Skin of body (tissue), 1 donor: ENCODE measurements at regions not wholly inside any gene's neighbourhood (a gene's known extent, or its start where the extent isn't known, plus 50 kb on each side); places are given as distances from the start of the nearest gene placed in this dataset.
A peak's percentile ranks its signal among the peaks of the same experiment; 100 is the strongest.

Experiments used
- DNase-seq: peaks from one replicate; lab custom pipeline; 2025; lab: John Stamatoyannopoulos, UW

GRCh38 chr10:90179696-90180407 lies 478.5 kb downstream of the KIF20B start:
- no peak for DNase-seq

- DNase-seq, result no peak
These were observed 479.7 kb downstream of the KIF20B start for GRCh38 chr10:90180886-90181691.

GRCh38 chr10:90192825-90193224 lies 491.4 kb downstream of the KIF20B start:
- DNase-seq, result no peak

- no peak for DNase-seq
These were observed 492.0 kb downstream of the KIF20B start for GRCh38 chr10:90193240-90193985.

- no peak for DNase-seq
These were observed 494.0 kb downstream of the KIF20B start for GRCh38 chr10:90195288-90195840.

GRCh38 chr10:90197766-90198165 lies 496.4 kb downstream of the KIF20B start:
- DNase-seq, result no peak

- DNase-seq, result no peak
These were observed 497.7 kb downstream of the KIF20B start for GRCh38 chr10:90199093-90199492.

- DNase-seq, result no peak
These were observed 498.1 kb downstream of the KIF20B start for GRCh38 chr10:90199513-90199912.

- DNase-seq, result no peak
These were observed 503.0 kb downstream of the KIF20B start for GRCh38 chr10:90204131-90204955.

- no peak for DNase-seq
These were observed 503.5 kb downstream of the KIF20B start for GRCh38 chr10:90204956-90205314.

- DNase-seq, result no peak
These were observed 503.9 kb downstream of the KIF20B start for GRCh38 chr10:90205340-90205739.

- no peak for DNase-seq
These were observed 512.0 kb downstream of the KIF20B start for GRCh38 chr10:90213346-90213745.

GRCh38 chr10:90218846-90219245 lies 517.5 kb downstream of the KIF20B start:
- DNase-seq, result no peak

- peak; percentile 16 for DNase-seq
These were observed 521.0 kb downstream of the KIF20B start for GRCh38 chr10:90222372-90222771.

- DNase-seq, result no peak
These were observed 521.5 kb downstream of the KIF20B start for GRCh38 chr10:90222939-90223338.

GRCh38 chr10:90224791-90225566 lies 523.6 kb downstream of the KIF20B start:
- DNase-seq, result no peak

- no peak for DNase-seq
These were observed 525.1 kb downstream of the KIF20B start for GRCh38 chr10:90226517-90226916.

GRCh38 chr10:90227217-90227656 lies 525.8 kb downstream of the KIF20B start:
- DNase-seq, result no peak

GRCh38 chr10:90227786-90228185 lies 526.4 kb downstream of the KIF20B start:
- no peak for DNase-seq

GRCh38 chr10:90229486-90229885 lies 528.1 kb downstream of the KIF20B start:
- no peak for DNase-seq
